HG03565 (cell line): ENCODE measurements at regions not wholly inside any gene's neighbourhood (a gene's known extent, or its start where the extent isn't known, plus 50 kb on each side); places are given as distances from the start of the nearest gene placed in this dataset.
"Not testable (repeated sequence)": the region's sequence is repeated elsewhere in the genome, so short reads cannot be mapped to it uniquely, and the experiment has no call there.

Experiments
- ATAC-seq: cut with Tn5 transposase; IDR thresholded peaks from one replicate; pipeline ENCODE4 v1.9.1; 2021; ENCODE audit warnings: mild to moderate bottlenecking, moderate library complexity; ENCODE audit not compliant: unreplicated experiment

DNA sequence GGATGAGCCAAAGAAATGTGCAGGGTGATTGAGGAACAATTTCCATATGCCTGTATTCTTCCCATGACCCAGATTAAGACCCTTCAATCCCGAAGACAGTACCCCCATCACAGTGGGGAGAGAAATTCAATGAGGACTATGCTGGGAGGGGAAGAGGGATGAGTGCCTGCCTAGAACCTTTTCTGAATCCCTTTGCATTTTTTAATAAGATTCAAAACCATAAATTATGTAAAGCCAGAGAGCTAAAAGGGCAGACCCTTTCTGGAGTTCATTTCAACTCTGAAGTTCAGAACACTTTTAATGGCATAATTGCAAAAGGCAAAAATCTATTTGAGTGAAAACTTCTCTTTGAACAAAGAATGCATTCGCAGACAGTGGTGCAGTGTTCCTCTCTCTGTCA lies 529.5 kb downstream of the NTRK3 start:
- no peak for ATAC-seq

DNA sequence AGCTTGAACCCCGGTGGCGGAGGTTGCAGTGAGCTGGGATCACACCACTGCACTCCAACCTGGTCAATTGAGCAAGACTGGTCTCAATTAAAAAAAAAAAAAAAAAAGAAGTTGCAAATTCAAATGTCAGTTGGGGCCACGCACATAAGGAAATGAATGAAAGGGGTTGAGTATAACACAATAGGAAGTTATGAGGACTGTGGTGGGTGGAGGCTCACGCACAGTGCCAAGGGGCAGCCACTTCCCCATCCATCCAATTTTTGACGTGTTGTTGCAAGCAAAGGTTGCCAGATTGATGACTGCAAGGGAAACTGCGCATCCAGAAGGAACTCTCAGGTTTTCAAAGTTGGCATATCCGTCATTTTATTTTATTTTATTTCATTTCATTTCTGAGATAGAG lies 532.2 kb downstream of the NTRK3 start:
- no peak for ATAC-seq

DNA sequence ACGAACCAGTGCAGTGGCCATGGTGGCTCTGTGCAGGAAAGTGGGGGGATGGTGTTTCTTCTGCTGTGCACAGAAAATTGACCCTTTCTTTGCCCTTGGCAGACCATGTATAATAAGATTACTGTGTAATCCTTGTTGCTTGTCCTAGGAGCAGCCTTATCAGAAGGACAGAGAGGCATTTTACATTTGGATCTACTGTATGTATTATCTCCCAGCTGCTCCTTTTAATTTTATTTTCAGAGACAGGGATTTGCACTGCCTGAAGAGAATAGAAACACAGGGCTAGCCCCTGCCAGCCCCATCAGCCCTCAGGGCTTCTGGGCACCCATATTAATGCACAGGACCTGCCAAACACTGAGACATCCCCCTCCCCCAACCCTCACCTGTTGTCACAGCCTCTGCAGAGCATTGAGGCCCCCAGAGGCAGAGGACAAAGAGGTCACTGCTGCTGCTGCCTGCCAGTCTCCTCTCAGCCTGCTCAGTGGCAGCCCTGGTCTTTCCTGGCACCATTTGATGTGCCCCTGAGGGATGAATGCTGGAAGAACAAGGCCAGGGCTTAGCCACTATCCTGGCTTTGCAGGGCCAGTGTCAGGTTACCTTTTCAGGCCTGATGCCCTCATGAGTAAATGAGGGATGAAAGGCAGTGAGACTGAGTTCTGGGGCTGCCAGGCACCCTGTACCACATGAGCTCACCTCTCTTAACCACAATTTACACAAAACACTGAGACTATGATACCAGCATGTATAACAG lies 533.4 kb downstream of the NTRK3 start:
- ATAC-seq: no peak

DNA sequence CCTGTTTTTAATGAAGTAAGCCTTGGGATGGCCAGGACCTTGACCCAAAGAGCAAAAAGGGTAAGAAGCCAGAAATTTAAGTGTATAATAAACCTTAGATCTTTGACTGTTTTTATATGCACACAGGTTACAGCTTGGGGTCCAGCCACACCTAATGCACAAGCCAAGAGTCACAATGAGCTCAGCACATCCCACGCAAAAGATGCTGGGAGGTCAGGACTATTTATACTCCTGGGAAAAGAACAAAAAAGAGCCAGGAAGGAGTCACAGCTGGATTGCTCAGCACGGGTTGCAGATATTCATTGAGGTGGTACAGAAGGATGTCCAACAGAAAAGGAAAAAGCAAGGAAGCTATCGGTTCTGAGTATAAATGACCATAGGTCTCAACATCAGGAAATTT lies 536.3 kb downstream of the NTRK3 start:
- ATAC-seq: no peak

DNA sequence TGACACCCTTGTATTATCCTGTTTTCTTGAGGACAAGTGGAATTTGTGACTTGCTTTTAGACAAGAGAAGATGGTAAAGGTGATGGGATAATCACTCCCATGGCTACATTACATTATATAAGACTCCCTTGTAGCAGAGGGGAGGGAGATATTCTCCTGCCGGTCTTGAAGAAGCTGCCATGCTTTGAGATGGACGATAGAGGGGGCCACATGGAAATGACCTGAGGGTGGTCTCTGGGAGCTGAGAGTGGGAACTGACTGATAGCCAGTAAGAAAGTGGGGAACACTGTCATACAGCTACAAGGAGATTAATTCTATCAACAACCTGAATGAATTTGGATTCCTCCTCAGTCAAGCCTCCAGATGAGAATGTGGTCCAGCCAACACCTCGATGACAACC lies 540.1 kb downstream of the NTRK3 start:
- no peak for ATAC-seq

DNA sequence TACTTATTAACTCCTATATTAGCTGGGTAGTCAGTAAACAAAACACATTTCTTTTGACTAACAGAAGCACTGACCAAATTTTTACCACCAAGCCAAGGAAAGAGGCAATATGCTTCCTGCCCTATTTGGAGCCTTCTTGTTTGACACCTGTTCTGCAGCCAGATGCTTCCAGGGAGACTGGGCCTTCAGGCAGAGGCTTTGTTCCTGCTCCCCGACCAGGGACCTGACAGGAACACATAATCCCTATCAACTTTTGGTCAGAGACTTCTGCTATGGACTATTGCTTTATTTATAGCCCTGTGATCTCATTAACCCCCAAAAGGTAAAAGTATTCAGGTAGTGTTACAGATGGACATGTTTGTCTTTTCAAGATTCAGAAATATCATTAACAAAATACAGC lies 541.3 kb downstream of the NTRK3 start:
- ATAC-seq: no peak

DNA sequence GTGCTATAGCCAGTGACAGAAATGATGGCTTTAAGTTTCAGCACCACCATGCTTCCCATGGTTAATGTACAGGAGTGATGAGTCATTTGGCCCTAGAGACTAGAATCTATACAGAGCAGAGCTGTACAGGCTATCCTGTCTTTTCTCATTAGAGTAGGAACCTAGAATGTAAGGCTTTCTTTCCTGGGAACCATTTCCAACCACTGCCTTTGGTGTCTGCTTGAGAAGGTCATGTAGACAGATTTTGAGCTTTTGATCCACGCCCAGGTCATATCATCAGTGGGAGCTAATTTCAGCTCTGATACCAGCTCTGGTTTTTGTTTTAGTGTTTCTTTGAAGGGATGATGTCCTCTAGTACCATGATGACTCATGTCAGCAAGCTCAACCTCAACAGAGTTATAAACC lies 543.1 kb downstream of the NTRK3 start:
- no peak for ATAC-seq

DNA sequence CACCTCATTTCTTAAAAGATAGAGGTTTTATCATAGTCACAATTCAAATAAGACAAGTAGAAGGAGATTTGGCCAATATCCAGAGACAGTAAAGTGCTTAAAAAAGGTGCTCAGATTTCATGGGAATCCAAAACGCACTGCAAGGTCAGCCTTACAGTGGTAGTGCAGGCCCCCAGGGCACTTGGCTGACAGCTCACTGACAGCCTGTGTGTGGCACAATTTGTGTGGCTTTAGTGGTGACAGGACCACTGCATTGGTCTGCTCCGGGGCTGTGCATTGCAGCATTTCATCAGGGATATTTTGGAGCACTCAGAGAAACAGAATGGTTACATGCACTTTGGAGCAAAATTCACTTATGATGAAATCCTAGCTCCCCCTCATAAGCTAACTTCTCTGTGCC lies 544.3 kb downstream of the NTRK3 start:
- no peak for ATAC-seq

DNA sequence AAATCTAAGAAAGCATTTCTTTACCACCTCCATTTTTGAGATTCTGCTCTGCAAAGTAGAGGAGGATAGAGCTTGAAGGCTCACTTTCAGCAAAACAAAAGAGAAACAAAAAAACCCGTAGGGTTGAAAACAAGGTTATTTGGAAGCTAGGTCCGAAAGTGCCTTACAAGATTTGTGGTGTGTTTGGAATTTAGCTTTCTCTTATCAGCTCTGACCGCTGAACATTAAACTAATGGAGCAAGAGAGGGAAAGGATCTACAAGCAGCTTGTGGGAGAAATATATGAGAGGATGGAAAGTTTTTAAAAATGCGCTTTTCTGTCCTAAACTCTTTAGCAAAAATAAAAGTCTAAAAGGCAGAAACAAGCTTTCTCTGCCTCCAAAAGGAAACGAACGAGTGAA lies 545.5 kb downstream of the NTRK3 start:
- ATAC-seq: no peak

DNA sequence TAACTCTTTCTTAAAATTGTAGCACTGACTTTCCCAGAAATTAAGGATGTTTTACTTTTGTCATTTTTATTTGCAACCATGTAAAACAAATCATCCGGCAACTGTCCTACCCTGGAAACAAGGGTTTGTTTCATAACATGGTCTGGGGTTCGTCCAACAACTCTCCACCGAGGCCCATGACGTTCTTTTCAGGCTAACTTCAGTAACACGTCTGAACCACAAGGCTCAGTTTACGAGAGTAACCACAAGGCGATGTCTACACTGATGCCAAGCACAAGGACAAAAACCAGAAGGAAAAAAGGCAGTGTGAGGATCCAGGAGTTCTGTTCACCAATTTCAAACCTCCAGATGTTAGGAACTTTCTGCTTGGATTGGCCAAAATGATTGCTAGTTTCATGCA lies 546.1 kb downstream of the NTRK3 start:
- ATAC-seq: no peak

DNA sequence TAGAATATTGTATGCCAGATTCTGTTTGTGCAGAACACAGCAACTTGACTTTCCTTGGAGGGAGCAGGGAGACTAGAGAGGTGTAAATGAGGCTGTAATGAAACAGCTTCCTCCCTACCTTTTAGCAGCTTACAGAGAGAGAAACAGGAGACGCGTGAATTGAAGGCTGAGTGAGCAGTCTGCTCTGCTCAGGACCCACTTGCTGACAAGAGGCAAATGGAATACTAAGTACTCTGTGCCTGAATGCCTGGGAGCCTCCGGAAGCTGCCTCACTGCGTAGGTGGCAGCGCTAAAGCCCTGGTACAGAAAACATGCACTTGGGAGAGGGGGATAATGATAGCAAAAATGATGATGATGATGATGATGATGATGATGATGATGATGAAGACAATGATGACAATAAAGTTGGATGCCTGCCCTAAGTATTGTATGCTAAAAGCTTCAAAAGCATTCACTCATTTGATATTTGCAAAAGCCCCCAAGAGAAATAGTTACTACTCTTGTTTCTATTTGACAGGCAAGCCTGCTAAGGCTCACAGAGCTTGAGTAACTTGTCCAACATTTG lies 548.9 kb downstream of the NTRK3 start:
- ATAC-seq: no peak

DNA sequence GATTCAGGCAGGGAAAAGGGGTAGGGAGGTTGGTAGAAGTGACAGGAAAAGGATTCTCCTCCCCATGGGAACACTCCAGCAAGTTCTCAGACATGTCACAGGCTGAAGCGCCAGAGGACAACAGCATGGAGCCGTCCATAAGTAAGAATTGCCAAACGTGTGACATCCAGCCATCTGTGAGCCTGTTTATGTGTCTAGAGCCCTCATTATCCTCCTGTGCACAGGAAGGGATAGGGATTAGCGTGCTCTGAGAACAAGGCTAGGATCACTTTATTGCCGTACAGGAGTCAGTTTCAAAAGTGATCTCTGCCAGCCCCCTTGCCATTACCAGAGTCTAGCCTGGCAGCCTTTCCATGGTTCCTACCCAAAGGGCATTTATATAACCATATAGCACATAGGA lies 549.5 kb downstream of the NTRK3 start:
- ATAC-seq: no peak

DNA sequence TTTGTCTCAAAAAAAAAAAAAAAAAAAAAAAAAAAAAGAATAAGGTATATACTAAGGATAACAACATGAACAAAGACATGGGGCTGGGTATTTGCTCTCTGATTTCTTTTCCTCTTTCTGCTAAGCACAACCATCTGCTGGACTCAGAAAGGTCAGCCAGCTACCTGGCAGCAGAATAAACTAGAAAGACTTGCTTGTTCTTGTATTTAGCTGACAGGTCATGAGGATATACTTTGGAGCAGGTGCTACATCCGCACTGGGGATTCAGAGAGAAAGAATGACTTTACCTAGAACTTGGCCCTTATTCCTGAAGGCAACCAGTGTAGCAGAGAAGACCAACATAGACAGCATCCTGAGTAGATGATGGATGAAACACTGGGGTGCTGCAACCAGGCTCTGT lies 550.5 kb downstream of the NTRK3 start:
- no peak for ATAC-seq

DNA sequence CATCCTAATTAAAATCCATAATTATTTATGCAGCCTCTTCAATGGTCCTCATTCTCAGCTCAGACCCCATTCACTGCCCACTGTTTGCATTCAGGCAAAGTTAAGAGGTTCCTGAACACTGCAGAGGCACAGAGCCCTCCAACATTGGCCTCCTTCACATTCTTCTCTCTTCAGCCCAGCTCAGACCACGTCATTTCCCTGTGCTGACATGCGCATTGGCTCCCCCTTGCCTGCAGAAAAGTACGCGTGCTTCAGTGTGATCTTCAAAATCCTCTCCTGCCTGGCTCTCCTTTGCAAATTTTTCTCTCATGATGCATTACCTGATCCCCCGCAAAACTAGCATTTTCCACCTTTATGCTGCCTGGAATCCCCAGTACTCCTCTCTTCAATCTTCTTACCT lies 552.3 kb downstream of the NTRK3 start:
- ATAC-seq: no peak

DNA sequence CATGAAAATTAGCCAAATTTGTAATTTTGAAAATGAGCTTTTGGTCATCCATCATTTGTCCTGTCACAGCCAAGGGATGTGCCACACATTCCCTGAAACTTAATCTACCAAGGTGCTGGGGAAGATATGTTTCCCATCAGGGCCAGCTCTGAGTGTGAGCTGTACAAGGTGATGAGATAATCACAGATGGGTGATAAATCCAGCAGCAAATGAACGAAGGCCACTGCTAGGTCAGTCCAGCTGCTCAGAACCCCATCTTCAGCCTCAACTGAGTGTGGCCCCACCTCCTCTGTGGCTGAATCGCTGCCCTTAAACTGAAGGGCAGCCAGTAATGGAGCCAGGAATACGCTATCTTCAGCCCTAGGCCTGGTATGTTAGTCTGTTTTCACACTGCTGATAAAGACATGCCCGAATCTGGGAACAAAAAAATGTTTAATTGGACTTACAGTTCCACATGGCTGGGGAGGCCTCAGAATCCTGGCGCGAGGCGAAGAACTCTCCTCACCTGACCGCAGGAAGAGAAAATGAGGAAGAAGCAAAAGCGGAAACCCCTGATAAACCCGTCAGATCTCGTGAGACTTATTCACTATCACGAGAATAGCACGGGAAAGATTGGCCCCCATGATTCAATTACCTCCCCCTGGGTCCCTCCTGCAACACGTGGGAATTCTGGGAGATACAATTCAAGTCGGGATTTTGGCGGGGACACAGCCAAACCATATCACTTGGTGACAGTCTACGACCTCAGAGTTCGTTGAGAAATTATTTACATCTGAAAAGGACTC lies 553.0 kb downstream of the NTRK3 start:
- no peak for ATAC-seq

DNA sequence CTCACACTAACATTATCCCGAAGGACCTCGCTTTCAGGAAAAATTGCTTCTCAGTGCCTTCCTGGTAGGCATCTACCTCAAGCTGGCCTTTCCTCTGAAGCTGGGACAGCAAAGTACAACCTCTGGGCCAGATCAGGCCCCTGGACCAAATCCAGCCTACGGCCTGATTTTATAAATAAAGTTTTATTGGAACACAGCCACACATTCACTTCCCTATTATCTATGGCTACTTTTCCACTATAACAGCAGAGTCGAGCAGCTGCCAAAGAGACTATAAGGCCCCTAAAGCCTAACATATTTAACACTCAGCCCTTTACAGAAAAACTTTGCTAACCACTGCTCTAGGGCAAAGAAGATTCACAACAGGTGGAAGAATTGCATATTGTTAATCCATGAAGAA lies 554.3 kb downstream of the NTRK3 start:
- no peak for ATAC-seq

DNA sequence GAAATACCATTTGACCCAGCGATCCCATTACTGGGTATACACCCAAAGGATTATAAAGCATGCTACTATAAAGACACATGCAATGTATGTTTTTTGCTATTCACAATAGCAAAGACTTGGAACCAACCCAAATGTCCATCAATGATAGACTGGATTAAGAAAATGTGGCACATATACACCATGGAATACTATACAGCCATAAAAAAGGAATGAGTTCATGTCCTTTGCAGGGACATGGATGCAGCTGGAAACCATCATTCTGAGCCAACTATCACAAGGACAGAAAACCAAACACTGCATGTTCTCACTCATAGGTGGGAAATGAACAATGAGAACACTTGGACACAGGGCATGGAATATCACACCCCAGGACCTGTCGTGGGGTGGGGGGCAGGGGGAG lies 558.1 kb downstream of the NTRK3 start:
- not testable (repeated sequence) for ATAC-seq

DNA sequence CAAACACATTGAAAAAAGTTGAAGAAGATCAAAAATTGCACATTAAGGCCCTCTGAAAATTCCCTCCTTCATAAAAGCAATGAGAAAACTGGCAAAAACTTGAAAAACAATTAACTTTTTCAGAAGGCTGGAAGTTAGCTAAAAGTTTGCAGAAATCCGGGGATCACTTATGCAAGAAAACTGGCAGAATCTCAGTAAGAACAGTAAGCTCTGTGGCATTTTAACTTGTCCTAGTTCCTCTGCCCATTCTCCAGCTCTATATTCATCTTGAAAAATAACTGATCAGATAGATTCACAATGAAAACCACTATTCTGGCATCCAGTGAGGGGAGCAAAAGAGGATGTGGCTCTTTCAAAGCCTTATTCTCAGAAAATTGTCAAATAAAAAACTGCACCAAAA lies 566.8 kb downstream of the NTRK3 start:
- ATAC-seq: no peak

DNA sequence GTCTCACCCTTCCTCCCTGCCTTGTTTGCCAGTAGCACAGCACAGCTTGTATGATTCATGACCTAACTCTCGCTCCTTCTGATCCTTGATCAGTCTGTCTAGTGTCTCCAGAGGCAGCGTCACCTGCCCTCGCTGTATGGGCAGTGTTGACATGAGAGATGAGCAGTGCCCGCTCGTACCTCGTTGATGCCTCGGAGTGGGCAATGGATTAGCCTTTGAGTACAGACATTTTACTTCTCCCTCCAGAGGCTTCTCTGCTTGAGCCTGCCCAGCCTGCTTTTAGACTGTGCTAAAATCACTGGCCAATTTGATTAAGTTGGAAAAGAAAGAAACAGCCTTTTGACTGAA lies 569.0 kb downstream of the NTRK3 start:
- no peak for ATAC-seq

DNA sequence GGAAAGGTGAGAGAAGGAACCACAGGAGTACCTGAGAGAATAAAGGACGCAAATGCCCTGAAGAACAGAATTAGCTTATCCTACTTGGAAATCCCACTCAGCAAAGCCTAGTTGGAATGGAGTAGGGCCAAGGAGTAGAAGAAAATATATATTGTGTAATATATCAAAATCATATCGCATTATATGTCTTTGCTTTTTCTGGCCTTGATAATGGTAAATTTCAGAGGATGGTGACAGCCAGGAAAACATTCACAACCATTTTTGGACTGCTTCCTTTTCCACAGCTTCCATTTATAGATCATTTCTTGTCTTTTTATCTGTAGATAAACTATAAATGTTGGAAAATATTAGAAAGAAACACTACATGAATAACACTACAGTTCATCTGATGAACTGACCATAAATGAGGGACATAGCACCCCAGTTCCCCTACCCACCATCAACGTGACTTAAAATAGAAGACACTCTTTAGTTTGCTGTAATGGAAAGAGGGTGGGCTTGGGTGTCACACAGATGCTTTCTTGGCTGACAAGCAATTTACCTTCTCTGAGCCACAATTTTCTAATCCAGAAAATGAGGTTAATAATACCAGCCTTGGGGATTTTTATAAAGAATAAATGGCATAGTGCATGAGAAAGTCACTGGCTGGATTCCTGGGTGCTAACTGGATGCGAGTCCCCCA lies 569.6 kb downstream of the NTRK3 start:
- no peak for ATAC-seq

DNA sequence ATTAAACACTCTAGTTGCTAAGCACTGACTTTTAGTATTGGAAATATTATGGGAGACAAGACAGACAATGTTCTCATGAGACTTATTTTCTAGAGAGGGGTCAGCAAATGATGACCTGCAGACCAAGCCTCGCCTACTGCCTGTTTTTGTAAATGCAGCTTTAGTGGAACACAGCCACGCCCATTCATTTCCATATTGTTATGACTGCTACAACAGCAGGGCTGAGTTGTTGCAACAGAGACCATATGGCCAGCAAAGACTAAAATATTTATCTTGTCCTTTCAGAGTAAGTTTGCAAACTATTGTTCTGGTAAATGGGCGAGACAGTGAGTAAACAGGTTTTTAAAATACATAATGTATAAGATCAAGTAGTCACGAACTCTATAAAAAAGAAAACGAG lies 570.2 kb downstream of the NTRK3 start:
- no peak for ATAC-seq

DNA sequence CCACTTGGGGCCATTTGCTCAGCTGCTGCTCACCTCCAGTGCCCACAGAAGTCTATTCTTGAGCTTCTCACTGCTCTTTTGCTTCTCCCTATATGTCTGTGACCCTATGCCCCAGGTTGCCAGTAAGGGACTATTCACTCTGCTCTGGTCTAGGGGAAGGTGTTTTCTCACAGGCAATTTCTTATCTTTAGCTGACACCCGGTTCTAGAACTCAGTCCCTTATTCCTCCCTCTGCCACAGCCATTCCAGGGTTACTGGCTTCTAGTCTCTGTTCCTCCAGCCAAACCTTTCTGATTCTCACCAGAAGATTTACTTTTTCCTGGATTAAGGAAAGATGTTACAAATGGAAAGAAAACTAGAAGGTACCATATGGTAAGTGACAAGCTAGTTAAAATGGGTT lies 574.0 kb downstream of the NTRK3 start:
- ATAC-seq: no peak
